H7 (cell line): ENCODE measurements at regions not wholly inside any gene's neighbourhood (a gene's known extent, or its start where the extent isn't known, plus 50 kb on each side); places are given as distances from the start of the nearest gene placed in this dataset.
"Not testable (repeated sequence)": the region's sequence is repeated elsewhere in the genome, so short reads cannot be mapped to it uniquely, and the experiment has no call there.

Source experiments
- DNase-seq: peaks from one replicate; pipeline ENCODE4 v3.0.0; 2012
- H3K27me3 ChIP-seq: 2 replicates; pipeline ENCODE4 v1.6.0; 2011; ENCODE audit warnings: mild to moderate bottlenecking, low read length; ENCODE audit not compliant: control insufficient read depth, insufficient read depth
- H3K36me3 ChIP-seq: replicated peaks from 2 replicates; pipeline ENCODE4 v1.5.1; 2011; ENCODE audit warnings: low read length; ENCODE audit not compliant: control insufficient read depth, insufficient read depth
- H3K4me3 ChIP-seq: 2 replicates; pipeline ENCODE4 v1.5.1; 2011; ENCODE audit warnings: low read depth, mild to moderate bottlenecking, control low read depth, low read length, moderate library complexity; ENCODE audit not compliant: insufficient read depth

DNA sequence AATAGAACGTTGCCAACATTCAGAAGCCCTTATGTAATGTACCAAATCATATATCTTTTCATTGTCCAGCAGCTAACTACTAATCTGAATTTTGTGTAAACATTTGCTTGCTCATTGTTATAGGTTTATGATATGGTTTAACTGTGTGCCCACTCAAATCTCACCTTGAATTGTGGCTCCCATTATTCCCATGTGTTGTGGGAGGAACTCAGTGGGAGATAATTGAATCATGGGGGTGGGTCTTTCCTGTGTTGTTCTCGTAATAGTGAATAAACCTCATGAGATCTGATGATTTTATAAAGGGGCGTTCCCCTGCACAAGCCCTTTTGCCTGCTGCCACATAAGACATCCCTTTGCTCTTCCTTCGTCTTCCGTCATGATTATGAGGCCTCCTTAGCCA is 91.9 kb upstream of the CLVS2 start:
- Histone ChIP-seq H3K27me3 (no peaks in the 10 kb centered on the region), H3K36me3 (no peaks in the 10 kb centered on the region), H3K4me3 (no peak overlapping the region)
- no peak for DNase-seq

DNA sequence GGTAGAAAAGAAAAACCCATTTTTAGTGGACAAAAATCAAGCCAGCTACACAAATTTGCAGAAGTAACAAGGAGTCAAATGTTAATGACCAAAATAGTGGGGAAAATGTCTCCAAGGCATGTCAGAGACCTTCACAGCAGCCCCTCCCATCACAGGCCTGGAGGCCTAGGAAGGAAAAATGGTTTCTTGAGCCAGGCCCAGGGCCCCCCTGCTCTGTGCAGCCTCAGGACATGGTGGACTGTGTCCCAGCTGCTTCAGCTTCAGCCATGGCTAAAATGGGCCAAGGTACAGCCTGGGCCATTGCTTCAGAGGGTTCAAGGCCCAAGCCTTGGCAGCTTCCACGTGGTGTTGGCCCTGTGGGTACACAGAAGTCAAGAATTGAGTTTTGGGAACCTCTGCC is 82.5 kb upstream of the CLVS2 start:
- no peaks in the 10 kb centered on the region for H3K36me3 ChIP-seq
- DNase-seq = no peak
- H3K27me3 ChIP-seq = no peaks in the 10 kb centered on the region
- H3K4me3 ChIP-seq = no peak overlapping the region

DNA sequence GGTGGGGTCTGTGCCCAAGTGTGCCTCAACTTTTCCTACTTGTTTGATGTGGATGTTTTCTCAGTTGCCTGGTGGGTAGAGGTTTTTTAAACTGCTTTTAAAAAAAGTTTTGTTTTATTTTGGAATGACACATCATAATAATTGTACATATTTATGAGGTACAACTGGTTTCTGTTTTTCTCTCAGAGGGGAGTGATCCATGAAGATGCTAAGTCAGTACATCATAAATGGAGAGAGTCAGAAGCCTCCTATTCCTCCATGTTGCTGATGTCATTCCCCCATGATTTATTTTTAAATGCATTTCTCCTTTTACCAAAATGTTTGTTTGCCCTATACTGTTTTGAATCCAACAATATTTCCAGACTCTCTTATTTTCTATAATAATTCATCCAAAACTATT is 77.3 kb upstream of the CLVS2 start:
- H3K4me3 ChIP-seq = no peak overlapping the region
- no peaks in the 10 kb centered on the region for H3K27me3 ChIP-seq
- no peaks in the 10 kb centered on the region for H3K36me3 ChIP-seq
- no peak for DNase-seq

DNA sequence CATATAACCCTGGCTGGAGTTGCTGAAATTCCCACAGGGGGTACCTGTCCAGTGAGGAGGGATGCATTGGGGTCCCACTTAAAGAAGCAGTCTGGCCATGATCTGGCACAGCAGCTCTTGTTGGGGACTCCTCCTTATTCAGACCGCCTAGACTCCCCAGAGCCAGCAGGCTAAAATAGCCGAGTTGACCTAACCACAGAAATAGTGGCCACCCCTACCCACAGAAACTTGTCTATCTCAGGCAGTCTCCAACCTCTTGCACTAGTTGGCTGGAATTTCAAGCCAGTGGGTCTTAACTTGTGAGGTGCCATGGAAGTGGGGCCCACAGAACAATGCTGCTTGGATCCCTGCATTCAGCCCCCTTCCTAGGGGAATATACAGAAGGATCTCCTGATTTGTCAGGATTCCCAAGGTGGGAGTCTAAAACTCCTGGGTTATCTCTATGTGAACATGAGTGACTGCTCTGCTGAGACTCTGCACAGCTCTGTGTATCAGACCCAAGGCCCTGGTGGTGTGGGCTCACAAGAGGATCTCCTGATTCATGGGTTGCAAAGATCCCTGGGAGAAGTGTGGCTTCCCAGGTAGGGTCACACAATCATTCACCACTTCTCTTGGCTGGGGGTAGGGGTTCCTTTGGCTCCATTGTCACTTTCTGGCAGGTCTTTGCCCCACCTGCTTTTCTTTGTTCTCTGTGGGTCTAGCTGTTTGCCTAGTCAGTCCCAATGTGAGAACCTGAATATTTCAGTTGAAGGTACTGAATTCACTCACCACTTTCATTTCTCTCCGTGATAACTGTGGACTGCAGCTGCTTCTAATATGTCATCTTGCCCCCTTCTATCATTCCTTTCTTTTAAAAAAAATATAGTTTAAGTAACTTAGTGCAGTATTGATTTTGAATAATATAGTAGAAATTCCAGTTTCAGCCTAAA is 65.5 kb upstream of the CLVS2 start:
- no peak overlapping the region for H3K4me3 ChIP-seq
- H3K36me3 ChIP-seq = no peaks in the 10 kb centered on the region
- H3K27me3 ChIP-seq = no peaks in the 10 kb centered on the region
- no peak for DNase-seq

DNA sequence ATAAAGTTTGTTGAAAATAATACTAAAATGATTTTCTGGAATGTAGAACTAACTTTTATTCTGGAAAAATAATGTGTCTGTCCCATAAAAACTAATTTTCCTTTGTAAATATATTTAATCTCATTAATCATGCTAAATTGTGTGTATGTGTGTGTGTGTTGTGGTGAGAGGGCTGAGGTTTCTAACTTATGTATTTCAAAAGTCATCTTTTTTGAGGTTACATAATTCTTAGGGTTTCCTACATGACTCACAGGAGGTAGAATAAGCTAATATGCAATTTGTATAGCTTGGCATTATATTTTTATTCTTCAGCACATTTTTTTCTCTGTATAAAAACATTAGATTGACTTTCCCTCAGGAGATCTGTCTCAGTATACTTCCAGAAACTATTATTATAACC is 64.1 kb upstream of the CLVS2 start:
- Histone ChIP-seq H3K4me3 (no peak overlapping the region), H3K36me3 (no peaks in the 10 kb centered on the region), H3K27me3 (no peaks in the 10 kb centered on the region)
- no peak for DNase-seq

DNA sequence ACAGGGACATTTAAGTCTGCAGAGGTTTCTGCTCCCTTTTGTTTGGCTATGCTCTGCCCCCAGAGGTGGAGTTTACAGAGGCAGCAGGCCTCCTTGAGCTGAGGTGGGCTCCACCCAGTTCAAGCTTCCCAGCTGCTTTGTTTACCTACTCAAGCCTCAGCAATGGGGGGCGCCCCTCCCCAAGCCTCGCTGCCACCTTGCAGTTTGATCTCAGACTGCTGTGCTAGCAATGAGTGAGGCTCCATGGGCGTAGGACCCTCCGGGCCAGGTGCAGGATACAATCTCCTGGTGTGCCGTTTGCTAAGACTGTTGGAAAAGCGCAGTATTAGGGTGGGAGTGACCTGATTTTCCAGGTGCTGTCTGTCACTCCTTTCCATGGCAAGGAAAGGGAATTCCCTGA is 51.1 kb upstream of the CLVS2 start:
- not testable (repeated sequence) for DNase-seq

More for the DNA sequence above, 51.1 kb upstream of the CLVS2 start:
- not testable (repeated sequence) for H3K27me3 ChIP-seq, H3K36me3 ChIP-seq, H3K4me3 ChIP-seq
